SH-SY5Y (cell line): ENCODE measurements at regions not wholly inside any gene's neighbourhood (a gene's known extent, or its start where the extent isn't known, plus 50 kb on each side); places are given as distances from the start of the nearest gene placed in this dataset.

Experiments used
- GATA2 ChIP-seq: IDR thresholded peaks from 2 replicates; pipeline ENCODE4 v1.6.1; 2011; ENCODE audit warnings: mild to moderate bottlenecking, low read depth, low read length
- GATA3 ChIP-seq: IDR thresholded peaks from 2 replicates; pipeline ENCODE4 v1.6.1; 2011; ENCODE audit warnings: low read depth, mild to moderate bottlenecking, low read length, moderate library complexity

DNA sequence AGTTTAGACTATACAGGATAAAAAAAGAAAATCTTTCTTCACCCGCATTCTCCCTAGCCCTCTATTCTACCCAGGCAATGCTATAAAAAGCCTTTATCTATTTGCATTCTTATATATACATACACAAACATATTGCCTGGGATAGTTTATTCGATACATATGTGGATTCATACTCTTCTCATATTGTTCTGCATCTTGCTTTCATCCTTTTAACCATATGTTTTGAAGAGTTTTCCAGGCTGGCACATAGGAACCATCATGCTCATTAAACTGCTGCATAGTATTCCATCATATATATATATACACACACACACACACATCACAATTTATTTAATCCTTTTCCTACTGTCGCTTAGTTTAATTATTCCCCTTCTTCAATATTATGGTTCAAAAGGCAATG, 461.2 kb downstream of the NTRK2 start:
- no peak for TF ChIP-seq GATA2
- TF ChIP-seq GATA3 = no peak
